ENCODE measurements at regions not wholly inside any gene's neighbourhood (a gene's known extent, or its start where the extent isn't known, plus 50 kb on each side); places are given as distances from the start of the nearest gene placed in this dataset.

DNA sequence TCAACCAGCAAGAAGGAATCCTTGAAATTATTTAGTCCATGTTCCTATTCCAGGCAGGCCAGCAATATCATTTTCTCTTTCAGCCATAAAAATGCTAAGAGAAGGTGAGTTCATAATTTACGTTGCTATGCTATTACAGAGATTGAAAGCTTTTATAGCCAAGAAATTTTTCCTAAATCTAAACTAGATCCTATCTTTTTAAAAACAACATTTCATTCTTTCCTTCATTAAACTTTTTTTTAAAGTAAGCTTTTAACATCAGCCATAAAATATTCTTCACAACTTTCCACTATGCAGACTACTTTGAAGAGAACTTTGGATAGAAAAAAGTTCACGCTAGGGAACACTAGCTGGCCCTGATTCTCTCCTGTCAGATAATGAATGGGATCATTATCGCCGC is 159.8 kb downstream of the RPS12 start:
- POLR2A ChIA-PET (ENCODE audit: partially characterized antibody): no interaction called here
- no peak for TF ChIP-seq EP300 (IDR thresholded peaks at IDR 0.05; ENCODE audit: borderline replicate concordance in 1 of 2, low read depth in 2 of 2, low read length in 2 of 2)
- no peak for TF ChIP-seq HDAC2 (IDR thresholded peaks at IDR 0.05; ENCODE audit: borderline replicate concordance in 1 of 2, low read depth in 2 of 2, low read length in 2 of 2)
- TF ChIP-seq, protein P1, sequence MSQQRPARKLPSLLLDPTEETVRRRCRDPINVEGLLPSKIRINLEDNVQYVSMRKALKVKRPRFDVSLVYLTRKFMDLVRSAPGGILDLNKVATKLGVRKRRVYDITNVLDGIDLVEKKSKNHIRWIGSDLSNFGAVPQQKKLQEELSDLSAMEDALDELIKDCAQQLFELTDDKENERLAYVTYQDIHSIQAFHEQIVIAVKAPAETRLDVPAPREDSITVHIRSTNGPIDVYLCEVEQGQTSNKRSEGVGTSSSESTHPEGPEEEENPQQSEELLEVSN (IDR thresholded peaks at IDR 0.05): no peak
- TF ChIP-seq SAP30 (IDR thresholded peaks at IDR 0.05; ENCODE audit: insufficient read depth, insufficient replicate concordance, low read length): no peak
- no peak for TF ChIP-seq POLR2AphosphoS5 (IDR thresholded peaks at IDR 0.05; ENCODE audit: low read depth, low read length)
- TF ChIP-seq ASH2L (IDR thresholded peaks at IDR 0.05; ENCODE audit: low read length): no peak
- TF ChIP-seq EGR1 (IDR thresholded peaks at IDR 0.05; ENCODE audit: borderline replicate concordance, low read depth, low read length): no peak
- no peak for TF ChIP-seq GTF2F1 (IDR thresholded peaks at IDR 0.05; ENCODE audit: borderline replicate concordance, low read depth, low read length)
- no peak for TF ChIP-seq BRCA1 (IDR thresholded peaks at IDR 0.05; ENCODE audit: low read depth, low read length)
- TF ChIP-seq SRF (IDR thresholded peaks at IDR 0.05; ENCODE audit: low read depth, low read length): no peak
- no peak for TF ChIP-seq CHD2 (IDR thresholded peaks at IDR 0.05; ENCODE audit: low read length)
- TF ChIP-seq NRF1 (IDR thresholded peaks at IDR 0.05; ENCODE audit: low read depth, low read length): no peak
- no peak for TF ChIP-seq FOSL1 (IDR thresholded peaks at IDR 0.05; ENCODE audit: insufficient read depth, low read depth, low read length)
- no peak for TF ChIP-seq TAF7 (optimal IDR thresholded peaks at IDR 0.05; ENCODE audit: borderline replicate concordance, low read depth, low read length)

More for the DNA sequence above, 159.8 kb downstream of the RPS12 start:
- Histone ChIP-seq H2BK12ac (ENCODE audit: low read depth, low read length) (no peak overlapping the region), H3K23me2 (ENCODE audit: low read depth, low read length) (no peaks in the 10 kb centered on the region), H3K79me1 (ENCODE audit: low read depth, low read length) (no peaks in the 10 kb centered on the region), H4K91ac (replicated peaks; ENCODE audit: insufficient read length, low read length) (no peak overlapping the region), H3K36me3 (ENCODE audit: control insufficient read depth in 2 of 4, insufficient read depth in 4 of 4, low read length in 3 of 4) (no peaks in the 10 kb centered on the region), H3K4me1 (replicated peaks in 1 of 4; ENCODE audit: control insufficient read depth in 3 of 4, insufficient read depth in 4 of 4, low read length in 3 of 4) (no peaks in the 10 kb centered on the region), H3K4me2 (ENCODE audit: insufficient read depth in 1 of 2, low read depth in 2 of 2, low read length in 2 of 2) (no peak overlapping the region), H3K4ac (replicated peaks; ENCODE audit: insufficient read length, low read depth, low read length) (no peak overlapping the region), H3K27me3 (replicated peaks in 1 of 4; ENCODE audit: control insufficient read depth in 3 of 4, extremely low read depth in 1 of 4, insufficient read depth in 3 of 4, low read length in 3 of 4) (no peaks in the 10 kb centered on the region), H4K20me1 (replicated peaks in 1 of 2; ENCODE audit: control insufficient read depth in 1 of 2, insufficient read depth in 2 of 2, low read length in 2 of 2) (no peaks in the 10 kb centered on the region), H3K23ac (ENCODE audit: insufficient read length) (no peak overlapping the region), H2BK20ac (ENCODE audit: low read length) (no peak overlapping the region), H3K18ac (ENCODE audit: extremely low read depth, low read length) (no peak overlapping the region), H4K5ac (ENCODE audit: insufficient read length, low read depth, low read length) (no peak overlapping the region), H3K79me2 (ENCODE audit: control insufficient read depth in 1 of 2, insufficient read depth in 2 of 2, low read length in 2 of 2) (no peaks in the 10 kb centered on the region), H2BK120ac (replicated peaks; ENCODE audit: low read depth, low read length) (no peak overlapping the region), H3K9ac (replicated peaks in 1 of 4; ENCODE audit: extremely low read depth in 1 of 4, low read depth in 3 of 4, low read length in 3 of 4) (no peak overlapping the region), H3K9me3 (ENCODE audit: insufficient read depth in 2 of 2, low read depth in 1 of 2, low read length in 1 of 2) (no peaks in the 10 kb centered on the region), H2AK5ac (ENCODE audit: low read depth, low read length) (no peak overlapping the region), H3K14ac (ENCODE audit: insufficient read length) (no peak overlapping the region), H3K56ac (replicated peaks; ENCODE audit: insufficient read length, low read depth, low read length) (no peak overlapping the region), H3K27ac (ENCODE audit: low read depth, low read length) (no peak overlapping the region), H4K8ac (ENCODE audit: extremely low read depth, insufficient read depth, low read length) (no peak overlapping the region), H2BK5ac (ENCODE audit: low read depth, low read length) (no peak overlapping the region), H3K4me3 (ENCODE audit: extremely low read depth in 1 of 4, insufficient read depth in 2 of 4, low read depth in 3 of 4, low read length in 4 of 4) (no peak overlapping the region), H2AFZ (ENCODE audit: low read length) (no peak overlapping the region), H2BK15ac (ENCODE audit: low read length) (no peak overlapping the region)
- DNase-seq (ENCODE audit: low read depth in 1 of 2, low spot score in 2 of 2): no peak
- FAIRE-seq: no peak
- CTCF ChIA-PET (ENCODE audit: partially characterized antibody): interaction anchor here (0.7 to 6.8 kb wide), 7 partner anchors 12 to 539 kb away, joined by 3 to 38 read pairs (median 5); partner anchors contain the start of gene SLC18B1
- 88% methylated on average over 4 of the region's 4 CpGs; no CpG with 5 or more reads in 1 of the 2 experiments for WGBS, 2 experiments (ENCODE audit: extremely low coverage in 1 of 2, insufficient coverage in 1 of 2, insufficient read length in 1 of 2, insufficient replicate concordance in 2 of 2, low coverage in 1 of 2, low lambda C conversion rate in 2 of 2, missing lambda C conversion rate in 1 of 2)

Measured in H1 (cell line).